Neural crest cell (in vitro differentiated cells): ENCODE measurements at regions not wholly inside any gene's neighbourhood (a gene's known extent, or its start where the extent isn't known, plus 50 kb on each side); places are given as distances from the start of the nearest gene placed in this dataset.
"Not testable (repeated sequence)": the region's sequence is repeated elsewhere in the genome, so short reads cannot be mapped to it uniquely, and the experiment has no call there.

Experiments used
- DNase-seq: peaks from one replicate; pipeline ENCODE4 v3.0.0; 2021; ENCODE audit warnings: low read depth, mixed read lengths, low spot score
- H3K27ac Mint-ChIP-seq: one replicate; pipeline ENCODE4 v1.8.0; 2021; ENCODE audit warnings: mild to moderate bottlenecking, mixed read lengths; ENCODE audit not compliant: unreplicated experiment
- H3K27me3 Mint-ChIP-seq: 2 replicates; pipeline ENCODE4 v1.8.0; 2021; ENCODE audit warnings: low read depth, mild to moderate bottlenecking, mixed read lengths
- H3K36me3 Mint-ChIP-seq: 2 replicates; pipeline ENCODE4 v1.8.0; 2021; ENCODE audit warnings: low read depth, mild to moderate bottlenecking, mixed read lengths
- H3K4me1 Mint-ChIP-seq: 2 replicates; pipeline ENCODE4 v1.8.0; 2021; ENCODE audit warnings: mixed read lengths
- H3K4me3 Mint-ChIP-seq: one replicate; pipeline ENCODE4 v1.8.0; 2021; ENCODE audit warnings: mild to moderate bottlenecking, mixed read lengths
- H3K9me3 Mint-ChIP-seq: 2 replicates; pipeline ENCODE4 v1.8.0; 2021; ENCODE audit warnings: mixed read lengths
- CTCF ChIP-seq: fragments of 200-600 bp; sonication (generic); conservative IDR thresholded peaks from 2 replicates; pipeline ENCODE4 v1.5.0; 2021; ENCODE audit warnings: antibody characterized with exemption, mild to moderate bottlenecking

- Mint-ChIP-seq H3K9me3 (peaks cover 7% of the 10 kb centered on the region), H3K27ac (no peak overlapping the region), H3K27me3 (no peaks in the 10 kb centered on the region), H3K36me3 (no peaks in the 10 kb centered on the region), H3K4me1 (no peaks in the 10 kb centered on the region), H3K4me3 (no peak overlapping the region)
- DNase-seq = no peak
- TF ChIP-seq CTCF = no peak
These were observed 269.1 kb upstream of the ZFP42 start for GRCh38 chr4:187726485-187726884.

GRCh38 chr4:187732524-187732923 is 263.0 kb upstream of the ZFP42 start:
- DNase-seq = no peak
- H3K4me3 Mint-ChIP-seq = no peak overlapping the region
- H3K36me3 Mint-ChIP-seq = peaks cover 3% of the 10 kb centered on the region
- TF ChIP-seq CTCF = no peak
- H3K9me3 Mint-ChIP-seq = peaks cover 13% of the 10 kb centered on the region
- no peak overlapping the region for H3K27ac Mint-ChIP-seq
- H3K27me3 Mint-ChIP-seq = no peaks in the 10 kb centered on the region
- no peaks in the 10 kb centered on the region for H3K4me1 Mint-ChIP-seq

- H3K36me3 Mint-ChIP-seq = peaks cover 9% of the 10 kb centered on the region
- no peak overlapping the region for H3K27ac Mint-ChIP-seq
- peaks cover 13% of the 10 kb centered on the region for H3K9me3 Mint-ChIP-seq
- H3K4me3 Mint-ChIP-seq = no peak overlapping the region
- no peak for DNase-seq
- H3K4me1 Mint-ChIP-seq = no peaks in the 10 kb centered on the region
- H3K27me3 Mint-ChIP-seq = no peaks in the 10 kb centered on the region
- no peak for TF ChIP-seq CTCF
These were observed 255.8 kb upstream of the ZFP42 start for GRCh38 chr4:187739771-187740170.

- no peak overlapping the region for H3K27ac Mint-ChIP-seq
- TF ChIP-seq CTCF = no peak
- peaks cover 11% of the 10 kb centered on the region for H3K9me3 Mint-ChIP-seq
- no peaks in the 10 kb centered on the region for H3K27me3 Mint-ChIP-seq
- peaks cover 8% of the 10 kb centered on the region for H3K36me3 Mint-ChIP-seq
- no peak for DNase-seq
- H3K4me3 Mint-ChIP-seq = no peak overlapping the region
- no peaks in the 10 kb centered on the region for H3K4me1 Mint-ChIP-seq
These were observed 250.7 kb upstream of the ZFP42 start for GRCh38 chr4:187744911-187745310.

GRCh38 chr4:187750652-187751051 is 244.9 kb upstream of the ZFP42 start:
- not testable (repeated sequence) for H3K27ac Mint-ChIP-seq, H3K4me1 Mint-ChIP-seq, H3K4me3 Mint-ChIP-seq, H3K36me3 Mint-ChIP-seq, H3K27me3 Mint-ChIP-seq, DNase-seq
- peaks cover 14% of the 10 kb centered on the region for H3K9me3 Mint-ChIP-seq

- no peaks in the 10 kb centered on the region for H3K36me3 Mint-ChIP-seq
- no peak for TF ChIP-seq CTCF
- H3K4me3 Mint-ChIP-seq = no peak overlapping the region
- no peak for DNase-seq
- no peaks in the 10 kb centered on the region for H3K27me3 Mint-ChIP-seq
- no peaks in the 10 kb centered on the region for H3K4me1 Mint-ChIP-seq
- H3K9me3 Mint-ChIP-seq = peaks cover 2% of the 10 kb centered on the region
- H3K27ac Mint-ChIP-seq = no peak overlapping the region
These were observed 228.4 kb upstream of the ZFP42 start for GRCh38 chr4:187767158-187767557.
